Glutamatergic neuron (in vitro differentiated cells): ENCODE measurements at regions not wholly inside any gene's neighbourhood (a gene's known extent, or its start where the extent isn't known, plus 50 kb on each side); places are given as distances from the start of the nearest gene placed in this dataset.

ENCODE experiments used
- DNase-seq: peaks from one replicate; pipeline ENCODE4 v3.0.0; 2022
- H3K27ac Mint-ChIP-seq: one replicate; pipeline ENCODE4 v1.8.0; 2020; ENCODE audit warnings: mild to moderate bottlenecking, mixed read lengths, inconsistent platforms; ENCODE audit not compliant: unreplicated experiment
- H3K27me3 Mint-ChIP-seq: one replicate; pipeline ENCODE4 v1.8.0; 2020; ENCODE audit warnings: mild to moderate bottlenecking, moderate library complexity, mixed read lengths, inconsistent platforms; ENCODE audit not compliant: unreplicated experiment
- H3K36me3 Mint-ChIP-seq: one replicate; pipeline ENCODE4 v1.8.0; 2020; ENCODE audit warnings: mild to moderate bottlenecking, mixed read lengths, inconsistent platforms; ENCODE audit not compliant: unreplicated experiment
- H3K4me1 Mint-ChIP-seq: one replicate; pipeline ENCODE4 v1.8.0; 2020; ENCODE audit warnings: mild to moderate bottlenecking, low read depth, mixed read lengths, inconsistent platforms; ENCODE audit not compliant: unreplicated experiment
- H3K4me3 Mint-ChIP-seq: one replicate; pipeline ENCODE4 v1.8.0; 2020; ENCODE audit warnings: mild to moderate bottlenecking, mixed read lengths, inconsistent platforms; ENCODE audit not compliant: unreplicated experiment
- H3K9me3 Mint-ChIP-seq: one replicate; pipeline ENCODE4 v1.8.0; 2020; ENCODE audit warnings: mild to moderate bottlenecking, moderate library complexity, mixed read lengths, inconsistent platforms; ENCODE audit not compliant: unreplicated experiment
- CTCF ChIP-seq: fragments of 200-600 bp; sonication (generic); IDR thresholded peaks from one replicate; pipeline ENCODE4 v1.5.0; 2021; ENCODE audit not compliant: partially characterized antibody, unreplicated experiment

DNA sequence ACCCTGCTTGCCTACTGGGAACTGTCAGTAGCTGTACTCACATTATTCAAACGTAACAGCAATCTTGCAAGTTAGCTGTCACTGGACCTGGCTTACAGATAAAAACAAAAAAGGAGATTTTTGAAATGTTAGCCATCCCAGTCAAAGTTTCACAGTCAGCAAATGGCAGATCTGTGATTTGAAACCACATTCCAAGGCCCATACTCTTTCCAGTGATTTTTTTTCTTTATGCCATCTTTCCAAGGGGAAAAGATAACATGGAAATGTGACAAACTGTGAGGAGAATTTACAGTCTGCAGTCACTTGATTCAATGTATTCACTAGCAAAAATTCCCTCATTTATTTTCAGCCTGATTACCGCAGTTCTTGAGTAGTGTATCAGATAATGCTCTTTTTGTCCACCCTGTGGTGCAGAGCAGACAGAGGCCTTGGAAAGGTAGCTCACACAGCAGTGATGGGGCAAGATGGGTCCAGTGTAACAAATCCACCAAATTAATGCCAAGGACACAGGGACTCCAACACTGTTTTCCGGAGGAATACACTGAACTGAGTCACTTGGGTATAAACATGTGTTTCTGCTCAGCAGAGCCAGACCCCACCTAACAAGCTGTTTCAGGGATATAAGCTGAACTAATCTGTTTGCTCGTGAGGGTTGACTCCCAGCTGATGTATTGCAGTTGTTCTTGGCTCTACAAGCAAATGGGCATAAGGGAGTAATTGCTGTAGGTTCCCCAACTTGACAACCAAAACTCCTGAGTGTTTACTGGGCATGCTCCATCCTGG lies 49.9 kb upstream of the ADGRF1 start:
- H3K27me3 Mint-ChIP-seq = peaks cover 3% of the 10 kb centered on the region
- no peak overlapping the region for H3K27ac Mint-ChIP-seq
- H3K4me1 Mint-ChIP-seq = peaks cover 3% of the 10 kb centered on the region
- no peak for DNase-seq
- no peak overlapping the region for H3K4me3 Mint-ChIP-seq
- no peak for TF ChIP-seq CTCF
- peaks cover 2% of the 10 kb centered on the region for H3K9me3 Mint-ChIP-seq
- H3K36me3 Mint-ChIP-seq = no peaks in the 10 kb centered on the region
